Activated naive CD4-positive, alpha-beta T cell treated with anti-CD3 and anti-CD28 coated beads, Interleukin-2, amount 50 U/mL, for 72 hours (primary cell): ENCODE measurements at regions not wholly inside any gene's neighbourhood (a gene's known extent, or its start where the extent isn't known, plus 50 kb on each side); places are given as distances from the start of the nearest gene placed in this dataset.

Experiments
- ATAC-seq, 2 donors: fragments of 150-1000 bp; cut with Tn5 transposase; 2 replicates each; pipeline ENCODE4 v1.10.0; 2021; ENCODE audit warnings: mild to moderate bottlenecking in 2 of 2, moderate library complexity in 2 of 2
- DNase-seq, 2 donors: peaks; one replicate each; pipeline ENCODE4 v3.0.0; 2021 to 2022; ENCODE audit warnings: low spot score in 2 of 2
- H3K27ac Mint-ChIP-seq, 2 donors: one replicate each; pipeline ENCODE4 v1.8.0; 2022; ENCODE audit warnings: mild to moderate bottlenecking in 2 of 2, mixed read lengths in 2 of 2
- H3K36me3 Mint-ChIP-seq, 2 donors: one replicate each; pipeline ENCODE4 v1.8.0; 2022; ENCODE audit warnings: mixed read lengths in 2 of 2
- H3K9me3 Mint-ChIP-seq, 2 donors: one replicate each; pipeline ENCODE4 v1.8.0; 2022; ENCODE audit warnings: mixed read lengths in 2 of 2

DNA sequence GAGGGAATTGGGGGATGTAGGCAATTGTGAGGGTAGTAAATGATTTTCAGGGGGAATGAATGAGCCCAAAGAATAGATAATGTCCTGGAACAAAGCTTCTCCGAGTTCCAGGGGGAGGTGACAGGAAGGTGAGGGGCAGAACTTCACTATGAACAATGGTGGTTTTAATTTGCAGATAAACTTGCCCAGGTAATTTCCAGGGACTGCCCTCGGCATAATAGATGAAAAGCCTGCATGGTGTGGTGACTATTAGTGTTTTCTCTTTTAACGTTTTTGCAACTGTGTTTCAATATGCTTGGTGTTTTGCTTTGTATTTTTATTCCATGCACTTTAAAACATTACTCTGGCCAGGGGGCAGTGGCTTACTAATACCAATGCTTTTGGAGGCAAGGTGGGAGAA is 325.2 kb upstream of the RGS6 start:
- no peak for ATAC-seq
- Mint-ChIP-seq H3K9me3 (peaks cover under 1 to 14% of the 10 kb centered on the region in 2 donors), H3K27ac (no peak overlapping the region), H3K36me3 (peaks cover 10 to 32% of the 10 kb centered on the region in 2 donors)
- no peak for DNase-seq

DNA sequence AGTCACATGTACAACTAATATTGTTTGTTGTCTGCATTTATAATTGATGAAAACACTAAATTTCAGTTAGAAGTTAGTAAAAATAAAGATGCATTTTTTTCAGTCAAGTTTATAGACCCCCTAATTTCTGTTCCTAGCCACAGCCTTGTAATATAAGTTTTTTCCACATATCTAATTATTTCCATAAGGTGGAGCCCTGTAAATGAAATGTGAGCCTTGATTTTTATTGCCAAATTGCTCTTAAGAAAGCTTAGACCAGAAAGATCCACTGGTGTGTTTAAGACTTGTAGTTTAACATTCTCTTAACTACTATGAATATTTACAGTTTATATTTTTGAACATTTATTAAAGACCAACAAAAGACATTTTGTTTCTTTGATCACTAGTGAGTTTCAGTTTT is 322.1 kb upstream of the RGS6 start:
- H3K36me3 Mint-ChIP-seq, result peaks cover 7 to 15% of the 10 kb centered on the region in 2 donors
- H3K9me3 Mint-ChIP-seq, result peaks cover 0 to 10% of the 10 kb centered on the region in 2 donors
- ATAC-seq, result no peak
- DNase-seq, result no peak
- H3K27ac Mint-ChIP-seq, result no peak overlapping the region

DNA sequence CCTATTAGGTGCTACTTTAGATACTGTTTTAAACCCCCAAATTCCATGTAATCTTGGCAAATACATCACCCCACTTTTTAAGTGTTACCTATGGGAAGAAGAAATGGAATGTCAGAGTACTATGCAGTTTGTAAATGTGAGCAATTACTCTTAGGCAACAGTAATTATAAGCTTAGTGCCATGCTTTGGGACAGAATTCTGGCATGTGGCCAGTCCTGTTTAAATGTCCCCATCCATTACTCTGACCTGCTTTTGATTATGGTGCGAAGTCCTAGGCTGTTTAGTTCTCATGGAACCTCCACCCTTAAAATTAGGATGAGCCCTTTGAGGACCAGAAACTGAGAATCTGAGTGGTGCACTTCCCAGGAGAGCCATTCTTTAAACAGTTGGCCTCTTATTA is 321.4 kb upstream of the RGS6 start:
- DNase-seq, result no peak
- peaks cover under 1 to 8% of the 10 kb centered on the region in 2 donors for H3K36me3 Mint-ChIP-seq
- no peak overlapping the region for H3K27ac Mint-ChIP-seq
- peaks cover 0 to 4% of the 10 kb centered on the region in 2 donors for H3K9me3 Mint-ChIP-seq
- ATAC-seq, result no peak

DNA sequence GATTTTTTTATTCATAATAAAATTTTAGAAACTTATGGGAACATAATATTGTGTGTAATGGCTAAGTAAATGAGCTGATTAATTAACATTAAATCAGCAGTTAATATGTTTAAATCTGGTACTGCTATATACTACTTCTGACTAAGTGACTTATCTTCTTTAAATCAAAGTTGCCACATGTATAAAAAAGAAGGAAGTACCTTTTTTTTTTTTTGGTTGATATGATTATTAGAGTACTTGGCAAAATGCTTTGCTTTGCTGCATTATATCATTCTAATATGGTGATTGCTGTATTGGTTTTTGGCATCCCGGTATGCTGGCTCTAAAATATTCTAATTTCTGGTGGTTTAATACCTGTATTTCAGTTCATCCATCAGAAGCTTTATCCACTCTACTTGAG is 319.1 kb upstream of the RGS6 start:
- DNase-seq, result no peak
- Mint-ChIP-seq H3K27ac (no peak overlapping the region), H3K36me3 (no peaks in the 10 kb centered on the region), H3K9me3 (no peaks in the 10 kb centered on the region)
- ATAC-seq, result no peak

DNA sequence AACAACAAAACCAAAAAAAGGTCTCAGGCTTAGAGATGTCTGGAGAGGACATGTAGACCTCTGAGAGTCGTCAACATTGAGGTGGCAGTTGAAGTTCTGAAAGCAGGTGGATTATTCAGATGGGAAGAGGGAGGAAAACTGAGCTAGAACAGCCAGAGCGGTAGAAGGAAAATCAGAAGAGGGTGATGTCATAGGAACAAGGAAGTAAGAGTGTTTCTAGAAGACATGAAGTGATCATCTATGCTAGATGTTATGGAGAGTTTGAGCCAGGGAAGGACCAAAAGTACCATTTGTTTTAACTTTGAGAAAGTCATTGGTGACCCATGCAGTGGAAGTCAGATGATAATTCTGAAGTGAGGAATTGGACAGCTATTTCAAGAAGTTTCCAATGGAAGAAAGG is 316.2 kb upstream of the RGS6 start:
- H3K27ac Mint-ChIP-seq, result peak overlapping the region in 1 of 2 donors; percentile 0
- H3K9me3 Mint-ChIP-seq, result no peaks in the 10 kb centered on the region
- no peak for ATAC-seq
- DNase-seq, result no peak
- peaks cover 7 to 10% of the 10 kb centered on the region in 2 donors for H3K36me3 Mint-ChIP-seq

DNA sequence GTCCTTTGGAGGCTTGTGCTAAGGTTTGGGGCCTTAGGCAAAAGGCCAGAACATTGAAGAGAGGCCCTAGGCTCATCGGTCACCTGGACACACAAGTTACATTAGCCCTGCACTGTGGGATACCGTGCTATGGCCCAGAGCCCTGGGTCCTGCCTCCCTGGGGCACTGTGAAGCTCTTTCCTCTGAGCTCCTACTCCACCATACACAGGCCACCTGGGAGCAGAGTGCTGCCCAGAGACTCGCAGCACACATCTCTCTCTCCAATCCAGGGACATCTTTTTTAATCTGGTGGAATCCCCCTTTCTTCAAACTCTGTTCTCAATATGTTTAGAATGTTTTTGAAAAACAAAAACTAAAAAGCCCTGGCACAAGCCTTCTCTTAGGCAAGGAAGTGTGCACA is 314.2 kb upstream of the RGS6 start:
- DNase-seq (no peak), ATAC-seq (no peak)
- H3K36me3 Mint-ChIP-seq, result peaks cover 7 to 14% of the 10 kb centered on the region in 2 donors
- peak overlapping the region in 1 of 2 donors; percentile 26 for H3K27ac Mint-ChIP-seq
- H3K9me3 Mint-ChIP-seq, result no peaks in the 10 kb centered on the region

DNA sequence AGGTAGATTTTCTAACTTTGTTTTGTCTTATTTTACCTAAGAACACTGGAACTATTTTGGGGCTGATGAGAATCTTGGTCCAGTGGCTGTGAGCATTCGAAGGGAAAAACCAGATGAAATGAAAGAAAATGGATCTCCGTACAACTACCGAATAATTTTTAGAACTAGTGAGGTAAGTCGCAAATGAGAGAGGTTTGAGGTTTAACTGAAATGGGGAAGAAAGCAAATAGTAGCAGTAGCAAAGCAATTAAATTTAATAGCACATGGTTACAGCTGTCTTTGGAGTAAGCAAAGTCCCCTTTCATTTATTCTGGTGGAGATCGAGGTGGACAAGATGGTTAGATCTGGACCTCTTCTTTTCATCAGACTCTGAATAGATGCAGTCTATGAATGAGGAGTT is 313.5 kb upstream of the RGS6 start:
- Mint-ChIP-seq H3K9me3 (no peaks in the 10 kb centered on the region), H3K36me3 (peaks cover 7 to 14% of the 10 kb centered on the region in 2 donors), H3K27ac (no peak overlapping the region)
- ATAC-seq, result no peak
- DNase-seq, result no peak

DNA sequence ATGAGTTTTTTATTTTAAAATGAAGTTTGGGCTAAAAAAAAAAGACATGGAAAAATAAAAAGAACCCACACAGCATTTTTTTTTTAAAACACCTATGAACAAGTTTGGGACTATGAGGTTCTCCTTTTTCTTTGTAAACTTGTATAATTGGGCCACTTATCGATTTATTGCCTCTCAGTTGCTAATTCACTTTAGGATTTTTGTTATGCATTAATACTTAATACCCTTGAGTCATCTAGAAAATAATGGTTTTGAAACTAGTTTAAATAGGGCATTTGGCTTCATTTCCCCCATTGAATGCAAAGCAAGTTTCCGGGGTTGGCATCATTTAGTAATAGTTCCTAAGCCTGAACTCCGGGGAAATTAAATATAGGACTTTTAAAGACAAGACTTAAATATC is 312.8 kb upstream of the RGS6 start:
- no peaks in the 10 kb centered on the region for H3K9me3 Mint-ChIP-seq
- DNase-seq (no peak), ATAC-seq (no peak)
- H3K36me3 Mint-ChIP-seq, result peaks cover 7 to 18% of the 10 kb centered on the region in 2 donors
- no peak overlapping the region for H3K27ac Mint-ChIP-seq

DNA sequence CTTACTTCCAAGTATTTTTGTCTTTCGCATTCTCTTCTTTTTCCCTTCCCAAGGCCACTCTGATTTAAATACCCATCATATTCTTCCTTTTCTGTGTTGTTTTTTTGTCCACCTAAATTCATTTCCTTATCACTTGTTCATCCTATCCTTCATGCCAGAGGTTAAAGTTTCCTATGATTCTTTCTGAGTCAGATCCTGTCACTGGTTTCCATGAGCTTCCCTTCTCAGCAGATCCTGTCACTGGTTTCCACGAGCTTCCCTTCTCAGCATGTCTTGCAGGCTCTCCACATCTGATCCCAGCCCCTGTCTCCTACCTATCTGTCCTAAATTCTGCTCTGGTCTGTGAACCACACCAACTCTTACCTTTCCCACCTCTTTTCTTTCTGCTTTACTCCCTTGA is 311.8 kb upstream of the RGS6 start:
- peaks cover 7 to 18% of the 10 kb centered on the region in 2 donors for H3K36me3 Mint-ChIP-seq

DNA sequence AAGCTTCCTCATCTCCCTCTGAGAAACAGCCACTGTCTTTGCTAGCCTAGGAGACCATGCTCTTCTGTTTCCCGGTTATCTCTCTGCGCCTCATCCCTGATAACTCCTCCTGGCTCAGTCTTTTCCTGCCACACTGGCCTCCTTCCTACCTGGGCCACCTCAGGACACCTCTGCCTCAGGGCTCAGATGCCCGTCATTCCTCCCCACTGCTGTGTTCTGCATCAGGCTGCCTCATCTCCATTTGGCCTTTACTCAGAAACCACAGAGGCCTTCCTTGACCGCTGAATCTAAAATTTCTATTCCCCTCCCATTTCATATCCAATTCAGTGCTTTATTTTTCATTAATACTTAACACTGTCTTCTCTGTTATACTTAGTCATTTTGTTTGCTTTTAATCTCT is 311.0 kb upstream of the RGS6 start:
- Mint-ChIP-seq H3K36me3 (peaks cover 7 to 18% of the 10 kb centered on the region in 2 donors), H3K9me3 (no peaks in the 10 kb centered on the region), H3K27ac (peak overlapping the region; percentile 29 to 76)
- ATAC-seq (no peak), DNase-seq (no peak)

More for the DNA sequence above, 311.8 kb upstream of the RGS6 start:
- DNase-seq (no peak), ATAC-seq (no peak)
- Mint-ChIP-seq H3K27ac (peak overlapping the region in 1 of 2 donors; percentile 29), H3K9me3 (no peaks in the 10 kb centered on the region)

DNA sequence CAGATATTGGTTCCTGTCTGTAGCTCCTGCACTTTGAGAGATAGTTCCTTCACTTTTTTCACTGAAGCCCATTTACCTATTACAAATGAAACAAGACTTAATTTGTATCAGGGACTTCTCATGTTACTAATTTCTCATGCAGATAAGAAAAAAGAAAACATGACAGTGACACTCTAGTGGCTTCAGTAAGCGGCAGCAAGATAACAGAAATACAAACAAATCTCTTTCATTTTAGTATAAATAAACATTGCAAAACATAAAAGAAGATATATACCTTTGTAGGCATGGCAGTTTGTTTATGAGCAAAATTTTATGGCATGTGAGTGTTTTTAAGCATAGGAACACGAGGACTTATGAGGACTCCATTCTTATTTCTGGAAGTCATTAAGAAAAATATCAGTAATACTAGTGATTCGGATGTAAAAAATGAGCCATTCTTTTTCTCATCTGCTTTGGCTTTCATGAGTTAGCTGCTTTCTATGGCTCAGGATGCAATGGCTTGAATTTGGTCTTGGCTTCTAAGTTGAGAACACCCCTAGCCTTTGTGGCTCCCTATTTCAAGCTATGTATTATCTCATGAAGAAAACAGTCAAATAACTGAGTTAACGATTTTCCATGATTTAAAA is 310.1 kb upstream of the RGS6 start:
- ATAC-seq, result no peak
- Mint-ChIP-seq H3K27ac (no peak overlapping the region), H3K9me3 (no peaks in the 10 kb centered on the region), H3K36me3 (peaks cover 7 to 18% of the 10 kb centered on the region in 2 donors)
- no peak for DNase-seq

DNA sequence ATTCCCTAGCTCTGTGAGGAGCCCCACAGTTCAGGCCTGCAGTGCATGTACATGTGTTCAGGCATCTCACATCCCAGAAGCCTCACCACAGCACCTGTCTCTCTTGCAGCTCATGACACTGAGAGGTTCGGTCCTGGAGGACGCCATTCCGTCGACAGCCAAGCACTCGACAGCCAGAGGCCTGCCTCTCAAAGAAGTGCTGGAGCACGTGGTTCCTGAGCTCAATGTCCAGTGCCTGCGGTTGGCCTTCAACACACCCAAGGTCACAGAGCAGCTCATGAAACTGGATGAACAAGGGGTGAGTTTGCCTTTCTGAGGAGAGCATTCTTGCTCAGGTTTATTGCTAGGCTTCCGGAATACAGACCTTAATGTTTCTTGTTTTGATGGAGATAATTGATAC is 308.3 kb upstream of the RGS6 start:
- H3K27ac Mint-ChIP-seq, result peak overlapping the region in 1 of 2 donors; percentile 21
- no peak for DNase-seq
- no peaks in the 10 kb centered on the region for H3K9me3 Mint-ChIP-seq
- peaks cover 13 to 18% of the 10 kb centered on the region in 2 donors for H3K36me3 Mint-ChIP-seq
- no peak for ATAC-seq

DNA sequence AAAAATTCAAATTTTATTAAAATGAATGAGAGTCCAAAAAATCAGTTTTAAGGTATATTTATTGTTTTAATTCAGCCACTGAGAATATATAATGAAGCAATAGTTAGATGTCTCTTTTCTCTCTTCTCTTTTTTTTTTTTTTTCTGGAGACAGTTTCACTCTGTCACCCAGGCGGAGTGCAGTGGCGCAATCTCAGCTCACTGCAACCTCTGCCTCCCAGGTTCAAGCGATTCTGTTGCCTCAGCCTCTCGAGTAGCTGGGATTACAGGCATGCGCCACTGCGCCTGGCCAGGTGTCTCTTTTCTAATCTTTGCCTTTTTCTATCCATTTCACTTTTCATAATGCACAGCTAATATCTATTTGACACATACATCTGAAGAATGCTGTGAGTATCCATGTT is 307.1 kb upstream of the RGS6 start:
- no peak for ATAC-seq
- H3K9me3 Mint-ChIP-seq, result no peaks in the 10 kb centered on the region
- peaks cover 11 to 21% of the 10 kb centered on the region in 2 donors for H3K36me3 Mint-ChIP-seq
- H3K27ac Mint-ChIP-seq, result no peak overlapping the region
- DNase-seq, result no peak

DNA sequence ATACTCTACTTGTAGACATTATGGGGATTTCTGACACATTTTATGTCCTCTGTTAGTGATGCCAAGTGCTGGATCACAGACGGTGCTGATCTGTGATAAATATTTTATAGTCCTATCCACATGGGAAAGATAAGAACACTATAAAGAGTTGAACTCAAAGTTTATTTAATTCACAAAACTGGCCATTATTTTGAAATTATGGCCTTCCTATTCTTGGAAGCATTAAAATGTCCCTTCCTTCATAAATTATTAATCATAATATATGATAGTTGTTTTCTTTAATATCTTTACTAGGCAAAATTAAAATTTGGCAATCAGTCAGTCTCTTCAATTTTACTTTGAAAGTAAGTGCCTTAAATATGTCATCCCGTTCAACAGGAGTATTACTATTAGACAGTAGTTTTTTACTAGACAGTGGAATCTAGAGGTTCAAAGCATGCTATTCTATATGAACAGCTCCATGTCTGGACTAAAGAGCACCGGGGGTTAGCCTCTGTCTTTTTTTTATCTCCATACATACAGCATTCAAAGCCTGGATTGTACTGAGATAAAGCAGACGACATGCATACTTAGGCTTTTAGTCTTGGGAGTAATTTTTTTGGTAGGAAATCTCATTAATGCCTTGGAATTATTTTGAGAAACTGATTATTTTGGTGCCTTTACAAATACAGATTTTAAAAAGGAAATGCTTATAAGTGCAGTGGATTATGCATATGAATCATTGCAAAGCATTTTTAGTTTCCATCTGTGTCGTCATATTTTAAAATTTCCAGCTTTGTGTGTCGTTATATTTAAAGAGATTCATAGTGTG is 306.1 kb upstream of the RGS6 start:
- no peak for DNase-seq
- no peak overlapping the region for H3K27ac Mint-ChIP-seq
- no peaks in the 10 kb centered on the region for H3K9me3 Mint-ChIP-seq
- peaks cover 10 to 14% of the 10 kb centered on the region in 2 donors for H3K36me3 Mint-ChIP-seq
- no peak for ATAC-seq

DNA sequence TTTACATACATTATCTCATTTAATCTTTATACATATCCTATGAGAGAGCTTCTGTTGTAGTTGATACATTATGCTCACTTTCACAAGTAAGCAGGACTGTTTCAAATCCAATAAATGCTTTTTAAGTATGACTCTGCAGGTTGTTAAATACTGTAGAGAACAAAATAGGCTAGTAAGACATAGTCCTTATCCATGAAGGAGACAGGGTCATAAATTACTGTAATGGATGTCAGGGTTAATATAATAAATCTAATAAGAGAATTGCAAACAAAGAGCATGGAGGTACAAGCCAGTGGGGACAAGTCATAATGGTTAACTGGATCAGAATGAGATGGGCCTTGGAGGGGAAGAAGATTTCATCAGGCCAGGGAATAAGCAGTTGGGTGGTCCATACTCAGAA is 303.8 kb upstream of the RGS6 start:
- H3K27ac Mint-ChIP-seq, result no peak overlapping the region
- ATAC-seq, result no peak
- no peak for DNase-seq
- peaks cover 0 to 5% of the 10 kb centered on the region in 2 donors for H3K9me3 Mint-ChIP-seq
- peaks cover 19 to 22% of the 10 kb centered on the region in 2 donors for H3K36me3 Mint-ChIP-seq

DNA sequence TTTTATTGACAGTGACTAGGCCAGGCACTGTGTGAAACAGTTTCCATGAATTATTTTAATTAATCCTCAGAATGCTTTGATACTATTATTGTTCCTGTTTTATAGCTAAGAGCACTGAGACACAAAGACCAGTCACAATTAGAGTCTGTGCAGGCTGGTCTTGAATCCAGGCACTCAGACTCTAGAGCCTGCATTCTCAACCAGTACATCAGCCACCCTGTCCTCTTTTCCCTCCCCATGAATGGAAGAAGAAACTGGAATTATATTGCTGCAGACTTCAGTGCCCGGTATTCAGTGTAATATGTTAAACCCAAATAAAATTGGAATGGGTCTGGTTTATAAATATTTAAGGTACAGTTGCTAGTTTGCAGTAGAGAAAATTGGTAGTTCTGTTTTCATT is 303.0 kb upstream of the RGS6 start:
- Mint-ChIP-seq H3K27ac (no peak overlapping the region), H3K36me3 (peaks cover 23 to 30% of the 10 kb centered on the region in 2 donors), H3K9me3 (peaks cover 5 to 10% of the 10 kb centered on the region in 2 donors)
- DNase-seq (no peak), ATAC-seq (no peak)

DNA sequence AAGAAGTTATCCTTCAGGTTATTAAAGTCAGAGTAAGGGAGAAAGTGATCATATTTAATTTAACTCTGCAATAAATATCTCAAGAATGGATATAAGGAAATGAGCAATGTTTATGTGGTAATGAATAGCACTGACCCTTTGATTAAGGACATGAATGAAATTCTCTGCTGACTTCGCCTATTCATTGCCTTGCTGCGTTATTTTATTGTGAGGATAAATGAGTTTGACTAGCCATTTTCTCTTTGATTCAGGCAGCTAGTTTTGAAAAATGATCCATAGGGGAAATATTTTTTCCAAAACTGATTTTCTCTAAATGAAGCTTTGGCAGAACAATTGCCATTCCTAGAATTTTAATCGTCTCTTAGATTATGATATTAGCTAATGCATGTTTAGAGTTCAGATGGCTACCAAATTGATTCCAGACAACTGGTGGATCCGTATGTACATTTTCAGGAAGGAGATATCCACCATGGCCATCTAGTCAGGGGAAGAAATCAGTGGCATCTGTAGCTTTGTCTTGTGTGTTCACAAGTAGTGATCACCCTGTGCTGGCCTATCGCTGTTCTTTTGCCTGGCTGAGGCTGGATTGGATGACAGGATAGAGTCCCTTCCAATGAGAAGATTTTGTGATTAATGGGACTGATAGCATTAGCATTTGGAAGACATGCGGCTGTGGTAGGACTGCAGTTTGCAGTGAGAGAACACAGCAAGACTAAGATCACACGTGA is 302.3 kb upstream of the RGS6 start:
- ATAC-seq (no peak), DNase-seq (no peak)
- Mint-ChIP-seq H3K36me3 (peaks cover 28 to 37% of the 10 kb centered on the region in 2 donors), H3K9me3 (peaks cover 5 to 10% of the 10 kb centered on the region in 2 donors), H3K27ac (no peak overlapping the region)
